ENCODE measurements at regions not wholly inside any gene's neighbourhood (a gene's known extent, or its start where the extent isn't known, plus 50 kb on each side); places are given as distances from the start of the nearest gene placed in this dataset.
"Not testable (repeated sequence)": the region's sequence is repeated elsewhere in the genome, so short reads cannot be mapped to it uniquely, and the experiment has no call there.

DNA sequence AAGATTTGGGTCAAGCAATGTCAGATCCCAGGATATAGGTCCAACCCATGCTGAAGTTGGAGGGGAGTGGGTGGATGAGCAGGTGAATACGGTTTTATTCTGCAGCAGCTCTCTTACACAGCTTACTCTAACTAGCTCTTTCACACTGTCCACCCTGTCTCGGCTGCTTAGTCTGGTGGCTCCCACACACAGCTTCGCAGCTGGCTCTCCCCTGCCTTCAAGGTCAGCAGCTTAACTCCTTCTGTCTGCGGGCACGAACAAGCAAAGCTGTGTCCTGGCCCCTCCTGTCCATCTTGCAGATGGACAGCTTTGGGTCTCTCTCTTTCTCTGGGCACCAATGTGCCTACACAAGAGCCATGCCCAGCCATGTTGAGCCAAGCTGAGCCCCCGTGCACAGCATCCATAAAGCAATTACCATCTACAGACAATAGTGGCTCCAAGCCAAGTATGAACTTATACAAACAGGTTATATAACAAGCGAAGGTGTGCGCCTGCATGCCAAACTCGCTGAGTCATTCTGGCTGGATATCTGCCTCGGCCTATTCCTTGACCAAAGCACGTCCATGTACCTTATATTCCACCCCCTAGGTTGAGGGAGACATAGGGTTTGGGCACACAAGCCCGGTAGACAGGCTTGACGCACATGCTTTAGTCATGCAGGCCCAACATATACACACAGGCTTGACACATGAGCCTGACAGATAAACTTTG is 1307.8 kb upstream of the RAG2 start:
- H3K4me1 ChIP-seq (ENCODE audit: insufficient read depth, low read length): no peaks in the 10 kb centered on the region
- H3K27me3 ChIP-seq (ENCODE audit: control insufficient read depth in 1 of 2, insufficient read depth in 2 of 2, low read length in 2 of 2): no peaks in the 10 kb centered on the region
- H3K9me3 ChIP-seq (ENCODE audit: low read length): no peaks in the 10 kb centered on the region
- no peak overlapping the region for H3K27ac ChIP-seq (ENCODE audit: low read depth, low read length)
- H3K9ac ChIP-seq (ENCODE audit: low read length): no peak overlapping the region
- H3K4me3 ChIP-seq (ENCODE audit: low read depth in 1 of 2, low read length in 2 of 2): no peak overlapping the region
- H3K36me3 ChIP-seq (ENCODE audit: insufficient read depth, low read length): no peaks in the 10 kb centered on the region

DNA sequence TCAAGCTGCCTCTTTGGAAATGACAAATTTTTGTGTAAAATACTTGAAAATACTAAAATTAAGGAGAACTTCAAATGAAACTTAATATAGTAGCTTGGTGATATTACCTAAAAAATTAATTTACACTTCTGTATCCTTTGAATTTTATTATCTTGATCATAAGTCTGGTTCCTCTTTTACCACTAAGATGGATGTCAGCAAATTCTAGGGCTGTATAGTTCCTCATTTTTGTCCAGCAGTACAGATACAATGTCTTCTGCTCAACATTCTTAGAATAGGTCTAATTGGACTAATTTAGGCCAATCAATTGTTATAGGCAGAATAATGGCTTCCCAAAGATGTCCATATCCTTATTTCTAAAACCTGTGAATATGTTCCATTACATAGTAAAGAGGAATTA is 1298.0 kb upstream of the RAG2 start:
- no peaks in the 10 kb centered on the region for H3K9me3 ChIP-seq (ENCODE audit: low read length)
- H3K36me3 ChIP-seq (ENCODE audit: insufficient read depth, low read length): no peaks in the 10 kb centered on the region
- no peak overlapping the region for H3K9ac ChIP-seq (ENCODE audit: low read length)
- no peaks in the 10 kb centered on the region for H3K4me1 ChIP-seq (ENCODE audit: insufficient read depth, low read length)
- H3K4me3 ChIP-seq (ENCODE audit: low read depth in 1 of 2, low read length in 2 of 2): no peak overlapping the region
- H3K27ac ChIP-seq (ENCODE audit: low read depth, low read length): no peak overlapping the region
- H3K27me3 ChIP-seq (ENCODE audit: control insufficient read depth in 1 of 2, insufficient read depth in 2 of 2, low read length in 2 of 2): no peaks in the 10 kb centered on the region

DNA sequence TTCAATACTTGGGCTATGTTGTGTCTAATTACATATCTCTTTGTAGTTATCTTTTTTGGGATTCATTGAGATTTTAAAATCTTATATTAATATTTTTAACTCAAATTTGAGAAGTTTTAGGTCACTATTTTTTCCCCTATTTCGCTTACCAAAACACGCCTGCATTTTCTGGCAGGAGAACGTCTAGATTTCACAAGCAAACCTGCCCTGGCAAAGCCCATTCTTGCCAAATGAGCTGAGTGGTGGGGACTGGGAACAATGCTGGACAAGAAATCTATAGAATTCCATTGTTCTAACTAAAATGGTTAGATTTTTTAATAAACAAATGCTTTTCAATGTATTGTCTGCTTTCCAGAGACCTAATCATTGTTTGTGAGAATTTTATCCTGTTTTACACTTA is 1283.7 kb upstream of the RAG2 start:
- Histone ChIP-seq H3K4me1 (ENCODE audit: insufficient read depth, low read length) (no peaks in the 10 kb centered on the region), H3K36me3 (ENCODE audit: insufficient read depth, low read length) (no peaks in the 10 kb centered on the region), H3K4me3 (ENCODE audit: low read depth in 1 of 2, low read length in 2 of 2) (no peak overlapping the region), H3K9me3 (ENCODE audit: low read length) (no peaks in the 10 kb centered on the region), H3K9ac (ENCODE audit: low read length) (no peak overlapping the region), H3K27me3 (ENCODE audit: control insufficient read depth in 1 of 2, insufficient read depth in 2 of 2, low read length in 2 of 2) (no peaks in the 10 kb centered on the region), H3K27ac (ENCODE audit: low read depth, low read length) (no peak overlapping the region)

DNA sequence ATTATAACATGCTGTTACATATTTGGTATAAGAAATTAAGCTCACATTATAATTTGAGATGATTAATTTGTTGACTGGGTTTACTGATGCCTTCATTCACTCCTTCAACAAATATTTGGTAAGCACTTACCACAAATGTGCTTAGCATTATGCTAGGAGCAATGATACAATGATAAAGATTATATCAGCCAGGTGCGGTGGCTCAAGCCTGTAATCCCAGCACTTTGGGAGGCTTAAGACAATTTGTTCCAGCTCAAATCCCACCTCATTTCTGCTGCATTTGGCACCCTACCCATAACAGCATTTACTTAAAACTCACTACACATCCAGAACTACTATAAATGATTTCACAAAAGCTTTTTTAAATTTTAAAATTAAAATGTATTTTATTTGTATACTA is 1263.6 kb upstream of the RAG2 start:
- no peaks in the 10 kb centered on the region for H3K36me3 ChIP-seq (ENCODE audit: insufficient read depth, low read length)
- H3K4me1 ChIP-seq (ENCODE audit: insufficient read depth, low read length): no peaks in the 10 kb centered on the region
- H3K9me3 ChIP-seq (ENCODE audit: low read length): no peaks in the 10 kb centered on the region
- no peak overlapping the region for H3K27ac ChIP-seq (ENCODE audit: low read depth, low read length)
- H3K27me3 ChIP-seq (ENCODE audit: control insufficient read depth in 1 of 2, insufficient read depth in 2 of 2, low read length in 2 of 2): no peaks in the 10 kb centered on the region
- H3K4me3 ChIP-seq (ENCODE audit: low read depth in 1 of 2, low read length in 2 of 2): no peak overlapping the region
- H3K9ac ChIP-seq (ENCODE audit: low read length): no peak overlapping the region

DNA sequence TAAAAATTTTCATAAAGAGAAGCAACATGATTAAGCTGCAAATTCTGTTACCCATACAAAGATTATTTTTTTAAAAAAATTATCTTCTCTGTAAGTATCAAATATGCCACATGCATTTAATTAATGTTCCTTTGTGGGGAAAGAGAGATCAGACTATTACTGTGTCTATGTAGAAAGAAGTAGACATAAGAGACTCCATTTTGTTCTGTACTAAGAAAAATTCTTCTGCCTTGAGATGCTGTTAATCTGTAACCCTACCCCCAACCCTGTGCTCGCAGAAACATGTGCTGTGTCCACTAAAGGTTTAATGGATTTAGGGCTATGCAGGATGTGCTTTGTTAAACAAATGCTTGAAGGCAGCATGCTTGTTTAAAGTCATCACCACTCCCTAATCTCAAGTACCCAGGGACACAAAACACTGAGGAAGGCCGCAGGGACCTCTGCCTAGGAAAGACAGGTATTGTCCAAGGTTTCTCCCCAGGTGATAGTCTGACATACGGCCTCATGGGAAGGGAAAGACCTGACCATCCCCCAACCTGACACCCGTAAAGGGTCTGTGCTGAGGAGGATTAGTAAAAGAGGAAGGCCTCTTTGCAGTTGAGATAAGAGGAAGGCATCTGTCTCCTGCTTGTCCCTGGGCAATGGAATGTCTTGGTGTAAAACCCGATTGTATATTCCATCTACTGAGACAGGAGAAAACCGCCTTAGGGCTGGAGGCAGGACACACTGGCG is 1260.9 kb upstream of the RAG2 start:
- not testable (repeated sequence) for H3K27ac ChIP-seq (ENCODE audit: low read depth, low read length); H3K9me3 ChIP-seq (ENCODE audit: low read length); H3K9ac ChIP-seq (ENCODE audit: low read length); H3K27me3 ChIP-seq (ENCODE audit: control insufficient read depth in 1 of 2, insufficient read depth in 2 of 2, low read length in 2 of 2); H3K4me1 ChIP-seq (ENCODE audit: insufficient read depth, low read length); H3K36me3 ChIP-seq (ENCODE audit: insufficient read depth, low read length); H3K4me3 ChIP-seq (ENCODE audit: low read depth in 1 of 2, low read length in 2 of 2)

DNA sequence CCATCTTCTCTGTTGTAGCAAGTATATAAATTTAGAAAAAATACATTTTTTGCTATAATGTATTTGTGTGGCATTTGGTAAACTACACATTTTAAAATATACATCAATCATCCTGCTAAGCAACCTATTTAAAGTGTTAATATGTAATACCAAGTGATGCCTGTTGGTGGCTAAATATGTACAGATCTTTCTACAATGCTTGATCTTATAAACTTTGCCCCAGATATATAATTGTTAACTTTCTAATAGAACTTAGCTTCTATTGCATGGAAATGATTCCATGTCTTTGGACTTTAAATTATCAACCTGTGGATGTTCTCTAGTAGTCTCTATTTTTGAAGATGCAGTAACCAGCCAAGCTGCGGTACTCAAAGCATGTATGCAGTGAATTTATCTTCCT is 1260.4 kb upstream of the RAG2 start:
- Histone ChIP-seq H3K27ac (ENCODE audit: low read depth, low read length) (no peak overlapping the region), H3K9ac (ENCODE audit: low read length) (no peak overlapping the region), H3K36me3 (ENCODE audit: insufficient read depth, low read length) (no peaks in the 10 kb centered on the region), H3K9me3 (ENCODE audit: low read length) (no peaks in the 10 kb centered on the region), H3K4me1 (ENCODE audit: insufficient read depth, low read length) (no peaks in the 10 kb centered on the region), H3K27me3 (ENCODE audit: control insufficient read depth in 1 of 2, insufficient read depth in 2 of 2, low read length in 2 of 2) (no peaks in the 10 kb centered on the region), H3K4me3 (ENCODE audit: low read depth in 1 of 2, low read length in 2 of 2) (no peak overlapping the region)

DNA sequence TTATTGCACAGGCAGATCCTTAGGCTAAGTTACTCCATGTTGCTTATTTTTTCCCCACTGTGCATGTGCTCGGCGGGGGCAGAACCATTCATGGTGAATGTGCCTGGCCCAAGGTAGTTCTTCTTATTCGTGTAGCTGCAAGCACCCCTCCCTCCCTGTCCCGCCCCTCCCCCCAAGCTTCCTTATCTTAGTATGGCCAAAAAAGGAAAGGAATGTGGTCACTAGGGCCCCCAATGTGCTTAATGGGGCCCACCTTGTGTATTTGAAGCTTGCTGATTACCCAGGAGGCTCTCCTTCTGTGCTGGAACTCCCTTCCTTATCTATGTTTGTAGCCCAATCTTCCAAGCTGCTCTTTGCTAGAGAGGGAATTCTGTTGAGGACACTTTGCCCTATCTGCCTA is 1259.7 kb upstream of the RAG2 start:
- Histone ChIP-seq H3K27me3 (ENCODE audit: control insufficient read depth in 1 of 2, insufficient read depth in 2 of 2, low read length in 2 of 2) (no peaks in the 10 kb centered on the region), H3K36me3 (ENCODE audit: insufficient read depth, low read length) (no peaks in the 10 kb centered on the region)

DNA sequence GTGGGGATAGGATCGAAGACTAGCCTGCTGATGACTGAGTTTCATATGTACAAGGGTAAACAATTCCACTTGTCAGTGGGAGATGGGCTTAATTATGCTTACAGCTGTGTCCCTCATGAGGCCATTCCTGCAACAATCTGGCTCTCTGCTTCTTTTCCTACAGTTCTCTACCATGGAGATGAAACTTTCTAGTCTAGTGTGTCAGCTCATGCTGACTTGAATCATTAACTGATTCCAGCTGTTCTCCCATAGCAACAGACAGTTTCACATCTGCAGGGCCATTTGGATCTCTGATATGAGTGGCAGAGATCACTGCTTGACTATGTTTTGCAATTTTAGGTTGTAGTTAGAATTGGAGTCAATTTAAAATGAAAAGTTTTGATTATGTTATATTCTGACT is 1251.7 kb upstream of the RAG2 start:
- Histone ChIP-seq H3K4me1 (ENCODE audit: insufficient read depth, low read length) (no peaks in the 10 kb centered on the region), H3K36me3 (ENCODE audit: insufficient read depth, low read length) (no peaks in the 10 kb centered on the region), H3K9me3 (ENCODE audit: low read length) (no peaks in the 10 kb centered on the region), H3K27ac (ENCODE audit: low read depth, low read length) (no peak overlapping the region), H3K9ac (ENCODE audit: low read length) (no peak overlapping the region), H3K4me3 (ENCODE audit: low read depth in 1 of 2, low read length in 2 of 2) (no peak overlapping the region), H3K27me3 (ENCODE audit: control insufficient read depth in 1 of 2, insufficient read depth in 2 of 2, low read length in 2 of 2) (no peaks in the 10 kb centered on the region)

More for the DNA sequence above, 1259.7 kb upstream of the RAG2 start:
- H3K4me1 ChIP-seq (ENCODE audit: insufficient read depth, low read length): no peaks in the 10 kb centered on the region
- H3K9ac ChIP-seq (ENCODE audit: low read length): no peak overlapping the region
- no peak overlapping the region for H3K27ac ChIP-seq (ENCODE audit: low read depth, low read length)
- H3K9me3 ChIP-seq (ENCODE audit: low read length): no peaks in the 10 kb centered on the region
- no peak overlapping the region for H3K4me3 ChIP-seq (ENCODE audit: low read depth in 1 of 2, low read length in 2 of 2)

DNA sequence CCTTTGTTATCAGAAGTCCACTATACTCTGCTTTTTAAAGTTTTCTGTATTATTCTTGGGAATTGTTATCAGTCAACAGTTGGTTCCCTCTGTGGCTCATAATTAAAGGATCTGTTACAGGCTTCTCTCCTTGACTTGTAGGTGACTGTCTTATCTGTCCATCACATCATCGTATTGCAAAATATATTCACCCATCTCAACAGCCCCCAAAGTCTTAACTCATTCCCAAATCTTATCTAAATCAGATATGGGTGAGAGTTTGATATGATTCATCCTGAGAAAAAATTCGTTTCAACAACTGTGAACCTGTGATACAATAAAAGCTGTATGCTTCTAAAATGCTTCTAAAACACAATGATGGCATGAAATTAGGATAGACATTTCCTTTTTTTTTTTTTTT is 1245.6 kb upstream of the RAG2 start:
- Histone ChIP-seq H3K9ac (ENCODE audit: low read length) (no peak overlapping the region), H3K4me1 (ENCODE audit: insufficient read depth, low read length) (no peaks in the 10 kb centered on the region), H3K9me3 (ENCODE audit: low read length) (no peaks in the 10 kb centered on the region), H3K36me3 (ENCODE audit: insufficient read depth, low read length) (no peaks in the 10 kb centered on the region), H3K27ac (ENCODE audit: low read depth, low read length) (no peak overlapping the region), H3K27me3 (ENCODE audit: control insufficient read depth in 1 of 2, insufficient read depth in 2 of 2, low read length in 2 of 2) (no peaks in the 10 kb centered on the region), H3K4me3 (ENCODE audit: low read depth in 1 of 2, low read length in 2 of 2) (no peak overlapping the region)

DNA sequence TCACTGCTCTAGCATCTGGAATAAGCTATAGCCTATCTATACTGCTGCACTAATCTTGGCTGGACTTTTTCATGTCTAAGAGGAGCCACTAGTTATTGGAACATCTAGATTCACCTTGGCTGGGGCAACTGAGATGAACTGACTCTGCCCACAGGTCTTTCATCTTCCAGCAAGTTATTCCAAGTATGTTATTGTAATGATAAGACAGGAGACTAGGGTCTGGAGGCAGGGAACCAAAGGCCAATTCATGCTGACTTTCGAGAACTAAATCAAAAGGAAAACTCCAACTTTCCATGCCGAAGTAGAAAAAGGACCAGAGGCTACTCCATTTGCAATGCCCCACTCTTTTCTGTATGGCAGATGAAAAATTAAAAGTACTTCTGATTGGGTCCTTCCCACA is 1243.0 kb upstream of the RAG2 start:
- no peaks in the 10 kb centered on the region for H3K36me3 ChIP-seq (ENCODE audit: insufficient read depth, low read length)
- no peak overlapping the region for H3K27ac ChIP-seq (ENCODE audit: low read depth, low read length)
- no peak overlapping the region for H3K9ac ChIP-seq (ENCODE audit: low read length)
- H3K4me3 ChIP-seq (ENCODE audit: low read depth in 1 of 2, low read length in 2 of 2): no peak overlapping the region
- no peaks in the 10 kb centered on the region for H3K4me1 ChIP-seq (ENCODE audit: insufficient read depth, low read length)
- no peaks in the 10 kb centered on the region for H3K27me3 ChIP-seq (ENCODE audit: control insufficient read depth in 1 of 2, insufficient read depth in 2 of 2, low read length in 2 of 2)
- H3K9me3 ChIP-seq (ENCODE audit: low read length): no peaks in the 10 kb centered on the region

DNA sequence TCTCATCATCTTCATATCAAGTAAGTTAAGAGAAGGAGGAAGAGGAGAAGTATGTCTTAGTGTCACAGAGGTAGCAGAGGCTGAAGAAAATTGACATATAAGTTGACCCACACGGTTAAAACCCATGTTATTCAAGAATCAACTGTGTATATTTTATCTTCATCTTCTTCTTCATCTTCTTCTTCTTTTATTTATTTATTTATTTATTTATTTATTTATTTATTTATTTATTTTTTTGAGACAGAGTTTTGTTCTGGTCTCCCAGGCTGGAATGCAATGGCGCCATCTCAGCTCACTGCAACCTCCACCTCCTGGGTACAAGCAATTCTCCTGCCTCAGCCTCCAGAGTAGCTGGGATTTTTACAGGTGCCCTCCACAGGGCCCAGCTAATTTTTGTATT is 1242.3 kb upstream of the RAG2 start:
- not testable (repeated sequence) for H3K9me3 ChIP-seq (ENCODE audit: low read length); H3K36me3 ChIP-seq (ENCODE audit: insufficient read depth, low read length); H3K4me3 ChIP-seq (ENCODE audit: low read depth in 1 of 2, low read length in 2 of 2); H3K9ac ChIP-seq (ENCODE audit: low read length); H3K27ac ChIP-seq (ENCODE audit: low read depth, low read length); H3K4me1 ChIP-seq (ENCODE audit: insufficient read depth, low read length); H3K27me3 ChIP-seq (ENCODE audit: control insufficient read depth in 1 of 2, insufficient read depth in 2 of 2, low read length in 2 of 2)

DNA sequence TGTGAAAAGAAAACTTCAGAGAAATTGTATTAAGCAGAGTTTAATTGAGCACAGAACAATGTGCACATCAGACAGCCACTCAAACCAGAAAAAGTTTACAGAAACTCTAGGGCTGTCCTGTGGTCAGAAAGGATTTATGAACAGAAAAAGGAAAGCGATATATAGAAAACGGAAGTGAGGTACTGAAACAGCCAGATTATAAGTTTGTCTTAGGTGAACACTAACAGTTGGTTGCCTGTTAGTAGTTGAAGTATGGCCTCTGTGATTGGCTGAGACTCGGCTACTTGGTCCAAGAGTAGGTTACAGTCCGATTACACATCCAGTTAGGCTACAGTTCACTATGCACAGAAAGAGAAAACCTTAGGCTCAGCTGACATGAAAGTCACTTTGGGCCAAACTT is 1232.5 kb upstream of the RAG2 start:
- no peaks in the 10 kb centered on the region for H3K9me3 ChIP-seq (ENCODE audit: low read length)
- H3K27ac ChIP-seq (ENCODE audit: low read depth, low read length): no peak overlapping the region
- H3K4me3 ChIP-seq (ENCODE audit: low read depth in 1 of 2, low read length in 2 of 2): no peak overlapping the region
- no peaks in the 10 kb centered on the region for H3K27me3 ChIP-seq (ENCODE audit: control insufficient read depth in 1 of 2, insufficient read depth in 2 of 2, low read length in 2 of 2)
- no peaks in the 10 kb centered on the region for H3K36me3 ChIP-seq (ENCODE audit: insufficient read depth, low read length)
- no peaks in the 10 kb centered on the region for H3K4me1 ChIP-seq (ENCODE audit: insufficient read depth, low read length)
- H3K9ac ChIP-seq (ENCODE audit: low read length): no peak overlapping the region

All from muscle layer of colon (tissue), 2 donors.